Vagina (tissue), 2 donors: ENCODE measurements at regions not wholly inside any gene's neighbourhood (a gene's known extent, or its start where the extent isn't known, plus 50 kb on each side); places are given as distances from the start of the nearest gene placed in this dataset.

Source experiments
- DNase-seq, 2 donors: peaks; one replicate each; pipeline ENCODE4 v3.0.0-alpha.2; 2017; ENCODE audit errors: extremely low spot score in 2 of 2
- H3K27ac ChIP-seq: fragments of 200-600 bp; sonication (generic); one replicate; pipeline ENCODE4 v1.5.1; 2019
- H3K27me3 ChIP-seq: fragments of 200-600 bp; sonication (generic); one replicate; pipeline ENCODE4 v1.5.1; 2019
- H3K36me3 ChIP-seq, 2 donors: fragments of 200-600 bp; sonication (generic); one replicate each; pipeline ENCODE4 v1.5.1; 2017 to 2019
- H3K4me1 ChIP-seq: fragments of 200-600 bp; sonication (generic); one replicate; pipeline ENCODE4 v1.5.1; 2019
- H3K4me3 ChIP-seq, 2 donors: fragments of 200-600 bp; sonication (generic); 1 replicate in 1 of 2; 2 replicates in 1 of 2; pipeline ENCODE4 v1.5.1; 2016 to 2019
- H3K9me3 ChIP-seq: fragments of 200-600 bp; sonication (generic); one replicate; pipeline ENCODE4 v1.5.1; 2019
- POLR2A ChIP-seq, 2 donors: fragments of 450-650 bp; IDR thresholded peaks; one replicate each; pipeline ENCODE4 v1.6.1; 2017; ENCODE audit warnings: antibody characterized with exemption in 2 of 2, mild to moderate bottlenecking in 2 of 2, moderate library complexity in 2 of 2
- POLR2AphosphoS5 ChIP-seq, 2 donors: sonication (generic); formaldehyde crosslinking; IDR thresholded peaks; one replicate each; pipeline ENCODE4 v1.9.0; 2017; ENCODE audit warnings: antibody characterized with exemption in 2 of 2, mild to moderate bottlenecking in 2 of 2, low read depth in 1 of 2; ENCODE audit not compliant: insufficient read depth in 1 of 2
- intact Hi-C: fragments of 100-400 bp; cut with DNase I; formaldehyde crosslinking; loops from one replicate; pipeline ENCODE4 v1.15.1; 2023
- TF ChIP-seq, protein P1 (sequence below), 3 experiments: fragments of 450-650 bp in 2 of 3; fragments of 200-600 bp in 1 of 3; sonication (generic) in 1 of 3; IDR thresholded peaks; one replicate each; pipeline ENCODE4 v1.5.1; 2017 to 2019; ENCODE audit warnings: antibody characterized with exemption in 3 of 3, mild to moderate bottlenecking in 2 of 3, moderate library complexity in 2 of 3

- Histone ChIP-seq H3K9me3 (no peaks in the 10 kb centered on the region), H3K27me3 (no peaks in the 10 kb centered on the region), H3K36me3 (no peaks in the 10 kb centered on the region), H3K4me3 (no peak overlapping the region), H3K27ac (no peak overlapping the region), H3K4me1 (peaks cover 14% of the 10 kb centered on the region)
- intact Hi-C loops = no loop called here
- peak in 1 of 2 donors; percentile 72 for DNase-seq
- TF ChIP-seq POLR2A (IDR thresholded peaks at IDR 0.05) = no peak
- TF ChIP-seq, protein P1, sequence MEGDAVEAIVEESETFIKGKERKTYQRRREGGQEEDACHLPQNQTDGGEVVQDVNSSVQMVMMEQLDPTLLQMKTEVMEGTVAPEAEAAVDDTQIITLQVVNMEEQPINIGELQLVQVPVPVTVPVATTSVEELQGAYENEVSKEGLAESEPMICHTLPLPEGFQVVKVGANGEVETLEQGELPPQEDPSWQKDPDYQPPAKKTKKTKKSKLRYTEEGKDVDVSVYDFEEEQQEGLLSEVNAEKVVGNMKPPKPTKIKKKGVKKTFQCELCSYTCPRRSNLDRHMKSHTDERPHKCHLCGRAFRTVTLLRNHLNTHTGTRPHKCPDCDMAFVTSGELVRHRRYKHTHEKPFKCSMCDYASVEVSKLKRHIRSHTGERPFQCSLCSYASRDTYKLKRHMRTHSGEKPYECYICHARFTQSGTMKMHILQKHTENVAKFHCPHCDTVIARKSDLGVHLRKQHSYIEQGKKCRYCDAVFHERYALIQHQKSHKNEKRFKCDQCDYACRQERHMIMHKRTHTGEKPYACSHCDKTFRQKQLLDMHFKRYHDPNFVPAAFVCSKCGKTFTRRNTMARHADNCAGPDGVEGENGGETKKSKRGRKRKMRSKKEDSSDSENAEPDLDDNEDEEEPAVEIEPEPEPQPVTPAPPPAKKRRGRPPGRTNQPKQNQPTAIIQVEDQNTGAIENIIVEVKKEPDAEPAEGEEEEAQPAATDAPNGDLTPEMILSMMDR (IDR thresholded peaks at IDR 0.05) = no peak
- no peak for TF ChIP-seq POLR2AphosphoS5 (IDR thresholded peaks at IDR 0.05; ENCODE audit: insufficient read depth in 1 of 2, low read depth in 1 of 2)
Observed at GRCh38 chr1:22296701-22297591, 154.0 kb upstream of the WNT4 start.

DNA sequence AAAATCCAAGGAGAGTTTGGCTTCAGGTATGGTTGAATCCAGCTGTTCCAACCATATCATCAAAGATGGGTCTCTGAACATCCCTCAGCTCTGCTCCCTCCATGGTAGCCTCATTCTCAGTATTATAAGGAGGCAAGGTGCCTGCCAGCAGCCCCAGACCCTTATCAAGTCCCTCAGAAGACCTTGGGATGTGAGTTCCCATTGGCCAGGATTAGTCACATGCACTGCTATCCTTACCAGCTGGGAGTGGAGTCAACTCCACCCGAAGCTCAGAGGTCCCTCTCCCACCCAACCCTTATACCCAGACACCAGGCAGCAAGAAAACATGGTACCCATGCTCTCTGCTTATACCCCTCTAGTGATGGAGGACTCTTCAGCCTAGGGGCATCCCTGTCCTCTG, 153.7 kb upstream of the ZBTB40 start:
- Histone ChIP-seq H3K27ac (no peak overlapping the region), H3K4me1 (peaks cover 14% of the 10 kb centered on the region), H3K9me3 (no peaks in the 10 kb centered on the region), H3K36me3 (no peaks in the 10 kb centered on the region), H3K4me3 (no peak overlapping the region), H3K27me3 (no peaks in the 10 kb centered on the region)
- DNase-seq = peak in 1 of 2 donors; percentile 44
- intact Hi-C loops = no loop called here
- TF ChIP-seq POLR2A (IDR thresholded peaks at IDR 0.05) = no peak

DNA sequence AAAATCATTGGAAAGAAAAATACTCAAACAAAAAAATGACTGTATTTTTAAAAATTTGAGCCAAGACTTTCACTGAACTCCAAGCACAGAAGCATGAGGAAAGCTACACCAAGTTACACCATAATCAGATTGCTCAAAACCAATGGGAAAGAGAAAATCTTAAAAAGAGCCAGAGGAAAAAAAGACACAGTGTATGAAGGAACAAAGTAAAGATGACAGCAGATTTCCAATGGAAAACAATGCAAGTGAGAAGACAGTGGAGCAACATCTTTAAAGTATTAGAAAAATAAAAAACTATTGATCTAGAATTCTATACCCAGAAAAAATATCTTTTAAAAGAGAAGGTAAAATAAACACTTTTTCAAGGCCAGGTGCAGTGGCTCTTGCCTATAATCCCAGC, 147.8 kb upstream of the ZBTB40 start:
- no peak for DNase-seq
- intact Hi-C loops = no loop called here
- Histone ChIP-seq H3K9me3 (no peaks in the 10 kb centered on the region), H3K4me3 (no peak overlapping the region), H3K36me3 (no peaks in the 10 kb centered on the region), H3K27me3 (no peaks in the 10 kb centered on the region), H3K4me1 (no peaks in the 10 kb centered on the region), H3K27ac (no peak overlapping the region)
- TF ChIP-seq POLR2A (IDR thresholded peaks at IDR 0.05) (no peak), POLR2AphosphoS5 (IDR thresholded peaks at IDR 0.05; ENCODE audit: insufficient read depth in 1 of 2, low read depth in 1 of 2) (no peak)
- TF ChIP-seq, protein P1 (IDR thresholded peaks at IDR 0.05) = no peak

DNA sequence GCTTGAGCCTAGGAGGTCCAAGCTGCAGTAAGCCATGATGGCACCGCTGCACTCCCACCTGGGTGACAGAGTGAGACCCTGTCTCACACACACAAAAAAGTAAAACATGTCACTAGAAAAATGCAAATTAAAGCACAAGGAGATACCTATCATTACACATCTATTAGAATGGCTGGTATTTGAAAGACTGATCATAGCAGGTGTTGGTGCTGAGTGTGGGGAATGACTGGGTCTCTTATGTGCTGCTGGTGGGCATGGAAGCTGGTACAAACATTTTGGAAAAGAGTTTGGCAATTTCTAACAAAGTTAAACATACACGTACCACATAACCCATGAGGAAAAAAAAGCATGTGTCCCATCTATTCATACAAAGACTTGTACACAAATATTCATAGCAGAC, 142.1 kb upstream of the ZBTB40 start:
- DNase-seq = no peak
- TF ChIP-seq POLR2AphosphoS5 (IDR thresholded peaks at IDR 0.05; ENCODE audit: insufficient read depth in 1 of 2, low read depth in 1 of 2) (no peak), POLR2A (IDR thresholded peaks at IDR 0.05) (no peak)
- TF ChIP-seq, protein P1 (IDR thresholded peaks at IDR 0.05) = no peak
- no peaks in the 10 kb centered on the region for H3K36me3 ChIP-seq
- no peak overlapping the region for H3K4me3 ChIP-seq
- H3K9me3 ChIP-seq = no peaks in the 10 kb centered on the region
- no peaks in the 10 kb centered on the region for H3K4me1 ChIP-seq
- no peak overlapping the region for H3K27ac ChIP-seq
- intact Hi-C loops = no loop called here
- H3K27me3 ChIP-seq = no peaks in the 10 kb centered on the region

- TF ChIP-seq, protein P1 (IDR thresholded peaks at IDR 0.05) = no peak
- TF ChIP-seq POLR2AphosphoS5 (IDR thresholded peaks at IDR 0.05; ENCODE audit: insufficient read depth in 1 of 2, low read depth in 1 of 2) (no peak), POLR2A (IDR thresholded peaks at IDR 0.05) (no peak)
- Histone ChIP-seq H3K9me3 (no peaks in the 10 kb centered on the region), H3K4me3 (no peak overlapping the region), H3K27me3 (no peaks in the 10 kb centered on the region), H3K36me3 (no peaks in the 10 kb centered on the region), H3K4me1 (no peaks in the 10 kb centered on the region), H3K27ac (no peak overlapping the region)
- intact Hi-C loops = no loop called here
- DNase-seq = peak in 1 of 2 donors; percentile 49
Observed at GRCh38 chr1:22311461-22311860, 140.2 kb upstream of the ZBTB40 start.
